Panc1 (cell line): ENCODE measurements at regions not wholly inside any gene's neighbourhood (a gene's known extent, or its start where the extent isn't known, plus 50 kb on each side); places are given as distances from the start of the nearest gene placed in this dataset.

Experiments
- ATAC-seq: fragments of 200-7000 bp; cut with Tn5 transposase; 2 replicates; pipeline ENCODE4 v1.9.1; 2020; ENCODE audit warnings: mild to moderate bottlenecking, moderate library complexity
- BruUV-seq: library from RNA; stranded (reverse); fragments of 400-500 nt; replicated peaks from 2 replicates; lab custom pipeline; 2021; lab: Mats Ljungman, UMichigan
- CTCF ChIA-PET: fragments of 300-600 bp; sonication (Branson Sonifier 250); formaldehyde crosslinking; loops from one replicate; lab custom pipeline; 2022; ENCODE audit warnings: antibody characterized with exemption; lab: Charles Lee
- POLR2A ChIA-PET: fragments of 300-600 bp; sonication (Branson Sonifier 250); formaldehyde crosslinking; loops from one replicate; lab custom pipeline; 2022; ENCODE audit warnings: antibody characterized with exemption; lab: Charles Lee
- DNase-seq: peaks from one replicate; pipeline ENCODE4 v3.0.0-alpha.2; 2010; ENCODE audit warnings: low read depth, low spot score
- H3K27ac ChIP-seq: 2 replicates; pipeline ENCODE4 v1.5.1; 2011; ENCODE audit warnings: mild to moderate bottlenecking, low read length, inconsistent platforms
- H3K27me3 ChIP-seq: fragments of 200-500 bp; sonication (Bioruptor generic); 2 replicates; pipeline ENCODE4 v1.6.0; 2014; ENCODE audit warnings: low read length, inconsistent platforms; ENCODE audit not compliant: control insufficient read depth, insufficient read depth
- H3K36me3 ChIP-seq: fragments of 200-500 bp; sonication (Bioruptor generic); 2 replicates; pipeline ENCODE4 v1.5.1; 2014; ENCODE audit warnings: inconsistent platforms, mild to moderate bottlenecking, low read length, moderate library complexity; ENCODE audit not compliant: control insufficient read depth, insufficient read depth
- H3K4me1 ChIP-seq: 2 replicates; pipeline ENCODE4 v1.5.1; 2011; ENCODE audit warnings: inconsistent platforms, mild to moderate bottlenecking, low read length, moderate library complexity; ENCODE audit not compliant: control insufficient read depth, insufficient read depth
- H3K4me3 ChIP-seq, 2 experiments: 2 replicates each; pipeline ENCODE4 v1.5.1; 2011 to 2012; ENCODE audit warnings: low read depth in 2 of 2, low read length in 2 of 2, mild to moderate bottlenecking in 2 of 2, inconsistent platforms in 1 of 2, moderate library complexity in 1 of 2
- H3K9me3 ChIP-seq: fragments of 200-500 bp; sonication (Bioruptor generic); 2 replicates; pipeline ENCODE4 v1.5.1; 2014; ENCODE audit warnings: low read depth, mild to moderate bottlenecking, inconsistent platforms, low read length, moderate library complexity; ENCODE audit not compliant: control insufficient read depth, insufficient read depth
- POLR2AphosphoS5 ChIP-seq: IDR thresholded peaks from 2 replicates; pipeline ENCODE4 v1.6.1; 2012; ENCODE audit warnings: mild to moderate bottlenecking, low read depth, low read length, moderate library complexity
- SIN3A ChIP-seq: IDR thresholded peaks from 2 replicates; pipeline ENCODE4 v1.6.1; 2012; ENCODE audit warnings: low read depth, mild to moderate bottlenecking, low read length, moderate library complexity, borderline replicate concordance; ENCODE audit not compliant: insufficient read depth
- TCF7L2 ChIP-seq: IDR thresholded peaks from 2 replicates; pipeline ENCODE4 v1.6.1; 2011; ENCODE audit warnings: mild to moderate bottlenecking, low read depth, low read length, inconsistent platforms
- in situ Hi-C: cut with HindIII; loops from 2 replicates; pipeline ENCODE4 v1.10.0; 2016; ENCODE audit warnings: low sequenced_read_pairs, low pct_unique_long_range_greater_than_20kb
- intact Hi-C: fragments of 100-400 bp; cut with micrococcal nuclease; formaldehyde crosslinking; loops from one replicate; pipeline ENCODE4 v1.10.0; 2022; ENCODE audit not compliant: unreplicated experiment
- TF ChIP-seq, protein P1 (sequence below), 2 experiments: IDR thresholded peaks; 2 replicates each; pipeline ENCODE4 v1.6.1; 2011 to 2012; ENCODE audit warnings: low read depth in 2 of 2, control low read depth in 1 of 2, low read length in 1 of 2, mild to moderate bottlenecking in 1 of 2, moderate library complexity in 1 of 2; ENCODE audit not compliant: insufficient read depth in 1 of 2
- TF ChIP-seq, protein P2 (sequence below): fragments of 450-650 bp; IDR thresholded peaks from 2 replicates; pipeline ENCODE4 v1.5.1; 2017; ENCODE audit warnings: mild to moderate bottlenecking

DNA sequence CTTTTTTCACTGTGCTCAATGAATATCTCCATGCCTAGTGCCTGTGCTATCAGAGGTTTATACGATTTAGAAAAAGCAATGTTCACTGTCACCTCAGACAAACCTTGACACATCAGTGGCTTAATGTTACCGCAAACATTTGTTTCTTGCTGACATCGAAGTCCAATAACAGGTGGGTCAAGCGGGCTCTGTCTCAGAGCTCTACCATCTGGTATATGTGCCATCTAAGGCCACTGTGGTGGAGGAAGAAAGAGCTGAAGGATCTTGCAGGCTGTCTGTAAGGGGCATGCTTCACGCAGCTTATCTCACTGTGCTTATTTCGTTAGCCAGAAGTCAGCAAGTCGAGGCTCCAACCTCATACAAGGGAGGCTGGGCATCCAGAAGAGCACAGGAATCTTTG is 189.5 kb upstream of the NTF3 start:
- H3K4me1 ChIP-seq = no peaks in the 10 kb centered on the region
- no peak overlapping the region for H3K4me3 ChIP-seq
- ChIA-PET POLR2A (no interaction called here), CTCF (no interaction called here)
- H3K27ac ChIP-seq = no peak overlapping the region
- no peaks in the 10 kb centered on the region; the same call in 1 of the 2 replicates for H3K27me3 ChIP-seq
- TF ChIP-seq, protein P1, sequence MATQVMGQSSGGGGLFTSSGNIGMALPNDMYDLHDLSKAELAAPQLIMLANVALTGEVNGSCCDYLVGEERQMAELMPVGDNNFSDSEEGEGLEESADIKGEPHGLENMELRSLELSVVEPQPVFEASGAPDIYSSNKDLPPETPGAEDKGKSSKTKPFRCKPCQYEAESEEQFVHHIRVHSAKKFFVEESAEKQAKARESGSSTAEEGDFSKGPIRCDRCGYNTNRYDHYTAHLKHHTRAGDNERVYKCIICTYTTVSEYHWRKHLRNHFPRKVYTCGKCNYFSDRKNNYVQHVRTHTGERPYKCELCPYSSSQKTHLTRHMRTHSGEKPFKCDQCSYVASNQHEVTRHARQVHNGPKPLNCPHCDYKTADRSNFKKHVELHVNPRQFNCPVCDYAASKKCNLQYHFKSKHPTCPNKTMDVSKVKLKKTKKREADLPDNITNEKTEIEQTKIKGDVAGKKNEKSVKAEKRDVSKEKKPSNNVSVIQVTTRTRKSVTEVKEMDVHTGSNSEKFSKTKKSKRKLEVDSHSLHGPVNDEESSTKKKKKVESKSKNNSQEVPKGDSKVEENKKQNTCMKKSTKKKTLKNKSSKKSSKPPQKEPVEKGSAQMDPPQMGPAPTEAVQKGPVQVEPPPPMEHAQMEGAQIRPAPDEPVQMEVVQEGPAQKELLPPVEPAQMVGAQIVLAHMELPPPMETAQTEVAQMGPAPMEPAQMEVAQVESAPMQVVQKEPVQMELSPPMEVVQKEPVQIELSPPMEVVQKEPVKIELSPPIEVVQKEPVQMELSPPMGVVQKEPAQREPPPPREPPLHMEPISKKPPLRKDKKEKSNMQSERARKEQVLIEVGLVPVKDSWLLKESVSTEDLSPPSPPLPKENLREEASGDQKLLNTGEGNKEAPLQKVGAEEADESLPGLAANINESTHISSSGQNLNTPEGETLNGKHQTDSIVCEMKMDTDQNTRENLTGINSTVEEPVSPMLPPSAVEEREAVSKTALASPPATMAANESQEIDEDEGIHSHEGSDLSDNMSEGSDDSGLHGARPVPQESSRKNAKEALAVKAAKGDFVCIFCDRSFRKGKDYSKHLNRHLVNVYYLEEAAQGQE (IDR thresholded peaks at IDR 0.05; ENCODE audit: insufficient read depth in 1 of 2, low read depth in 2 of 2, low read length in 1 of 2) = no peak
- no peak for TF ChIP-seq POLR2AphosphoS5
- BruUV-seq = no TSS peak
- DNase-seq = no peak
- intact Hi-C loops (no loop called here), in situ Hi-C loops (no loop called here)
- H3K36me3 ChIP-seq = no peaks in the 10 kb centered on the region
- ATAC-seq = no peak
- H3K9me3 ChIP-seq = no peaks in the 10 kb centered on the region

DNA sequence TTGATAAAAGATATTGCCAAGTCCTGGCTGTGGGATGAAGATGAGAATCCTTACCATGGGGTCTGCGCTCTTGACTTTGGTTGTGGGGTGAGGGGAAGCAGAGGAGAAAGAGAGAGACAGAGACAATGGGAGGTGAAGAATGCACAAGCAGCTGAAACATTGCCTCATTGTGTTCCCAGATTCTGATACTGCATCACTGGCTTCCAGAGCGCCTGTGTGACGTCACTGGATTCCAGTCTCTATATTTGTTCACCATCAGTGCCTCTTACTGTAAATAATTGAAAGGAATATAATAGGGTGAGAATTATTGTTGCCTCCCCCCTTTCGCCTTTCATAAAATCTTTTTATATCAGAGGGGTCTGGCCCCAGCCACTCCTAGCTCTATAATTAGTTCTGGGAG is 188.9 kb upstream of the NTF3 start:
- Histone ChIP-seq H3K36me3 (no peaks in the 10 kb centered on the region), H3K4me1 (no peaks in the 10 kb centered on the region), H3K27me3 (no peaks in the 10 kb centered on the region; the same call in 1 of the 2 replicates), H3K9me3 (no peaks in the 10 kb centered on the region), H3K27ac (no peak overlapping the region), H3K4me3 (no peak overlapping the region)
- ChIA-PET CTCF (no interaction called here), POLR2A (no interaction called here)
- DNase-seq (no peak), ATAC-seq (no peak)
- TF ChIP-seq POLR2AphosphoS5 = no peak
- TF ChIP-seq, protein P1 (IDR thresholded peaks at IDR 0.05; ENCODE audit: insufficient read depth in 1 of 2, low read depth in 2 of 2, low read length in 1 of 2) = no peak
- no peak for TF ChIP-seq SIN3A
- TF ChIP-seq, protein P2, sequence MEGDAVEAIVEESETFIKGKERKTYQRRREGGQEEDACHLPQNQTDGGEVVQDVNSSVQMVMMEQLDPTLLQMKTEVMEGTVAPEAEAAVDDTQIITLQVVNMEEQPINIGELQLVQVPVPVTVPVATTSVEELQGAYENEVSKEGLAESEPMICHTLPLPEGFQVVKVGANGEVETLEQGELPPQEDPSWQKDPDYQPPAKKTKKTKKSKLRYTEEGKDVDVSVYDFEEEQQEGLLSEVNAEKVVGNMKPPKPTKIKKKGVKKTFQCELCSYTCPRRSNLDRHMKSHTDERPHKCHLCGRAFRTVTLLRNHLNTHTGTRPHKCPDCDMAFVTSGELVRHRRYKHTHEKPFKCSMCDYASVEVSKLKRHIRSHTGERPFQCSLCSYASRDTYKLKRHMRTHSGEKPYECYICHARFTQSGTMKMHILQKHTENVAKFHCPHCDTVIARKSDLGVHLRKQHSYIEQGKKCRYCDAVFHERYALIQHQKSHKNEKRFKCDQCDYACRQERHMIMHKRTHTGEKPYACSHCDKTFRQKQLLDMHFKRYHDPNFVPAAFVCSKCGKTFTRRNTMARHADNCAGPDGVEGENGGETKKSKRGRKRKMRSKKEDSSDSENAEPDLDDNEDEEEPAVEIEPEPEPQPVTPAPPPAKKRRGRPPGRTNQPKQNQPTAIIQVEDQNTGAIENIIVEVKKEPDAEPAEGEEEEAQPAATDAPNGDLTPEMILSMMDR = no peak
- TF ChIP-seq TCF7L2 = no peak
- intact Hi-C loops (no loop called here), in situ Hi-C loops (no loop called here)
- BruUV-seq = no TSS peak
